IPS-NIHi11 (cell line): ENCODE measurements at regions not wholly inside any gene's neighbourhood (a gene's known extent, or its start where the extent isn't known, plus 50 kb on each side); places are given as distances from the start of the nearest gene placed in this dataset.

ENCODE experiments used
- DNase-seq: peaks from one replicate; pipeline ENCODE4 v3.0.0; 2012; ENCODE audit warnings: mixed read lengths, low spot score

DNA sequence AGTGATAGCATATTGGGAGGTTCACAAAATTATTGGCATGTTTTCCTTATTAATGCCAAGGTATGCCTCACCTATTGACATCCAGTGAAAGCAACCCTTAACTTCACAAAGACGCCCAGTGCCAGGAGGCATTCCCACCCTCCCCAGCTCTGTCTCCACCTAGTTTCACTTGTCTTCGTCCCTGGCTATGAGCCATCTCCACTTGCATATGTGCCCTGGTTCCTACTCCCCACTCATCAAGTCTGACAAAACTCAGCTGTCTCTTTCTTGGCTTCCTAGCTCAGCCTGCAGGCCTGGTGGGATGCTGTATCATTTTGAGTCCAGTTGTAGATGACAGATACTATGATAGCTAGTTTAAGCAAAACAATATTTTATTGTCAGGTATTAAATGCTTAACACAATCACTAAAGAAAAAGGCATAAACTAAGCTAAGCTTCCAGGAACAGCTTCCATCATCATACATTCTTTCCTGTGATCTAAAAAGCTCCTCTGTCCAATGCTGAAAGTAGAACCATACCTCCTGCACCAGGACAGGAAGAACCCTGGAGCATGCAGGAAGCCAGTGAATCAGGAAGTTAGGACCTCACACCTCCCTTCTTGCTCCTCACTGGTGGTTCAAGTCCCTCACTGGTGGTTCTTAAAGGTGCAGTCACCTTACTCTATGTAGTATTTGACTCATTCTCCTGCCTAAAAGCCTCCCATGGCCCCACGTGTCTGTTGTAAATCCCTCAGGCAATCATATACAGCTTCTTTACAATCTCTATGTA is 410.3 kb upstream of the RASGEF1B start:
- no peak for DNase-seq

DNA sequence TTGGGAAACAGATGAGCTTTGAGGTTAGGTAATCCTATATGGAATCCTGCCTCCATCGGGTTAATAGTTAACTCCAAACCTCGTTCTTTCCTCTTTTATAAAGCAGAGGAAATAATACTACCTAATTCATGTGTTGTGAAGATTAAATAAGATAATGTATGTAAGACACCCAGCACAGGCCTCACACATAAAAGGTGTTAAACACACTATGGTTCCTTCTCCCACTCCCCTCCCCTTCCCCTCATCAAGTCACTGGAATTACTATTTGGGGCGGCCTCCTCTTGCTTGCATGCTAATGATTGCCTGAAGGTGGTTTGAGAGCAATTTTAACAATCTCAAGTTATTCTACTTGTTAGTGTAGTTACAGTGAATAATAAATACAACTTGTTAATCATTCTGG is 404.4 kb upstream of the RASGEF1B start:
- DNase-seq: no peak

DNA sequence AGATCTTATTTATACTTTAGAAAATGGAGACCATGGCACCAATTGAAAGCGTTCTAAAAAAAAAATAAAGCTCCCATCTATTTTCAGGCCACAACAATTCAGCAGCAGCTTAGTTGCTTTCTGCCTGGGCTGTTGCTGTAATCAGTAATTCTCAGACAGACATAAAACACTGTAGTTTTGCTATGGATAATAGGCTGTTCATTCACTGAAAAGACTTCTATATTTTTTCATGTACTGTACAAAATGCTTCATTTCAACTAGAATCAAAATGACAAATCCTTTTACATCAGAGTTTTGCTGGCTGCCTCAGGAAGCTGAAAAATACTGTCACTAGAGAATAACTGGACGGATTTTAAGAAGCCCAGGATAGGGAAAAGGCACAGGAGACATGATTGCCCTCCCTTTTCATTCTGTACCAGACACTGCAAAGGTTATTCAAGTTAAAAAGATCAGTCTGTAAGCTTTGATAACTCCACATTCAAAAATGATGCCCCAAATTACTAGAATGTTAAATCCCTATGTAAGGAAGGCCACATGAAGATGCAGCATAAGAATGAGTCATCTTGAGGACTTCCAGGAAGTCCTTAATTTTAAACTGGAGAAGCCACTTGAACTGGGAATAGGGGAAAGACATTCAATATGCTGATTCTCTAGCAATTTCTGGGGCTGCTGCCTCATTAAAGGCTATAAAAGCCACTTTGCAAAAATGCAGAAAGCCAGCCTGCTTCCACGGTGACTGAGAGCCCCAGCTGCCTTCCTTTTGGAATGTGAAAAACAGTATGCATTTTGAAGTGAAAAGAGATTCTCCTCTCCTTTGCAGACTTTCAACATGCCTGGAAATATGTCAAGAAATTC is 403.2 kb upstream of the RASGEF1B start:
- no peak for DNase-seq

DNA sequence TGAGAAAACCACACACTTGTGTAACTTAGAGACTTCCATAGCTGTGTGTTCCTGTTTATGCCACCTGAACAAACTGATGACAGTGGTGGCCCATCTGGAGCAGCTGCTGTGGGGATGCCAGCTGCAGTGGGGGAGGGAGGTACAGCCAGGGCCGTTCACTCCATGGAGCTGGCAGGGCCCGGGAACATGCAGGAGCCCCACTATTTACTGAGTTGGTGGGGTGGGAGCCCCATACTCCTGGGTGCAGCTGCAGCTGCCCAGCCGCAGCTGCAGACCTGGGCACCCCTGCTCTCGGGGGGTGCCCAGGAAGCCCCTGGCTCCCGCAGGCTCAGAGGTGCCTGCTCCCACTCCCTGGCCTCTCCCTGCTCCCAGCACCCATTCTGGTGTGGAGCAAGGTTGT is 398.6 kb upstream of the RASGEF1B start:
- DNase-seq: no peak

DNA sequence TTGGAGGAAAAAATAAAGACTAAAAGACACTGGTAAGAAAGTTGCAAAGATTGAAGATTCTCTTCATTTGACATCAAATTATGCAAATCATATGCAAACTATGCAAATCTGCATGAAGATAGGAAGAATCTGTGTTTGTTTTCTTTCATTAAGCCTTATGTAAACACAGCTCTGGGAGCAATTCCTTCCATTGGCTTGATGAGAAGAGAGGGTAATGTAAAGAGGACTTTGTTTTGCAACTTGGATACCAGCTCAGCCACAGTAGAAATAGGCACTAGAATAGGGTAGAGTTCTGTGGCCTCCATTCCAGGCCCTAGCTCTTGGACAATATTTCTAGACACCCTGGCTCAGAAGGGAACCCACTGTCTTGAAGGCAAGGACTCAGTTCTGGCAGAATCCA is 388.4 kb upstream of the RASGEF1B start:
- DNase-seq: no peak

DNA sequence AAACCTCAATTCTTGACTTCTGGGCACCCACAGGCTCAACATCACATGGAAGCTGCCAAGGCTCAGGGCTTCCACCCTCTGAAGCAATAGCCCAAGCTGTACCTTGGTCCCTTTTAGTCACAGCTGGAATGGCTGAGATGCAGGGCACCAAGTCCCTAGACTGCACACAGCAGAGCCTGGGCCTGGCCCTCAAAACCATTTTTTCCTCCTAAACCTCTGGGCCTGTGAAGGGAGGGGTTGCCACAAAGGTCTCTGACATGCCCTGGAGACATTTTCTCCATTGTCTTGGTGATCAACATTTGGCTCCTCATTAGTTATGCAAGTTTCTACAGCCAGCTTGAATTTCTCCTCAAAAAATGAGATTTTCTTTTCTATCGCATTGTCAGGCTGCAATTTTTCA is 382.7 kb upstream of the RASGEF1B start:
- DNase-seq: no peak

DNA sequence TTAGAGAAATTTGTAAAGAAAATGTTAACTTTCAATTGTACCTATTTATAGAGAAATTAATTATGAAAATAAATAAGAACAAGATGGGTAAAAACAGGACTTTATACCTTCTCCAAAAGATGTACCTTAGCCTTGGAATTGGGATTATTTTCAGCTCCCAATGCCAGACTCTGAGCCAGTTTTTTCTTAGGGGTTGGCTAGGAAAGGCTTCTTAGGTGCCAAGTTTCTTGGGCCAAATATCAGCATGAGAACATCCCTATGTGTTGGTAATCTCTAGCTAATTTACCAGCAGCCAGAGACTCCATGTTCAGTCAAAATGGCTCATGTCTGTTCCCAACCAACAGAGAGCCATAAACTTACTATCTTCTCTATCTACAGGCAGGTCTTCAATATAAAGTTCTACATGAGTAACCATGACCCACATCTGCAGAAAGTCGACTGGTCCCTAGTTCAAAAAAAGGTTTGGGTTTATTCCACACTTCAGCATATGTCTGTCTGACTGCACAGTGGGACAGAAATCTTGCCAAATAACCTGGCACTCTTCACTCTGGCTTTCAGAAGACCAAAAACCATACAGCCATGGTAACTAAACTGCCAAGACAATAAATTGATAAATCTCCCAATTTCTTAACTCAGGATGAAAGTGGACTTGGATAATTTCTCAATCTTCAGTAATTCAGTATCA is 380.5 kb upstream of the RASGEF1B start:
- no peak for DNase-seq

DNA sequence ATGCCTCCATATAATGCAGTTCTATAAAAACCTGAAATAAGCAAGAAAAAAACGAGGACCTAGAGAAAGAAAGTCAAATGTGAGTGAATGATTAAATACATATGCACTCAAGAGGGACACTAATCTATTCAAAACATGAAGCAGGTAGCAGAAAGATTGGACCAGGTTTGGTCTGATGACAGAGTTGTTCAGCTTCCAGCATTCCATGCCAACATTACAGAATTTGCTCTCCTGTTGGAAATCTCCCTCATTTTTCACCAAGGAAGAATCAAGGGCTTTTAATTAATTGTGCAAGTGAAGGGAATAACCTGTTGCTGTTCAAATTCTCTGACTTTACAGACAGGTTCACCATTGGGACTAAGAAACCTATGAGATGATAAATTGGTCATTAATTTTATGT is 379.0 kb upstream of the RASGEF1B start:
- no peak for DNase-seq

DNA sequence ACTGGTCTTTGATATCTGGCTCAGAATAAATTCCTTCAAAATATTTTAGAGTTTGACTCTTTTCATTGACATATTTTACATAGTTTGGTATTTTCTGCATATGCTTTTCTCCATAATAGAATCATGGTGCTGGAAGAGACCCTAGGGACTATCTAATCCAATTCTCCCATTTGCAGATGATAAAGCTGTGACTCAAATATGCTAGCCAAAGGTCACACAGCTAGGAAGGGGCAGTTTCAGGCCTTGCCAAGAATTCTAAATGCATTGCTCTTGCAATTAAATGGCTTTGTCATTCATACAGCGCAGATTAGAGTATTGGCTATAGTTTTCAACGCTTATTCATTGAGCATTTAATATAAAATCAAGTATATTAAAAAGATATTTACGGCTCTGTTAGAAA is 374.1 kb upstream of the RASGEF1B start:
- no peak for DNase-seq

DNA sequence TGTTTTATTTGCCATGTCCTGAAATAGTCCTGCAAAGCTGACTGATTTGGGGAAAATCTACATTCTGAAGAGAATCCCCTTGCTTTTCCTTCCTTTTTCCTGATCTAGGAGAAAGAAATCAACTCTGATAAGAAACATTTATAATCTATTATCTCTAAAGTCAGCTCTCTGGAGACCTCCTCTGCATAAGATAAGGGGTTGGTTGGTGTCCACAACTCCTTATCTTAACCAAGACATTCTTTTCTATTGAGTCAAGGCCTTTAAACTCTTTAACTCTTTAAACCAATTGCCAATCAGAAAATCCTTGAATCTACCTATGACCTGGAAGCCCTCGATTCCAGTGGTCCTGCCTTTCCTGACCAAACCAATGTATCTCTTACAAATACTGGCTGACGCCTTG is 373.6 kb upstream of the RASGEF1B start:
- no peak for DNase-seq

DNA sequence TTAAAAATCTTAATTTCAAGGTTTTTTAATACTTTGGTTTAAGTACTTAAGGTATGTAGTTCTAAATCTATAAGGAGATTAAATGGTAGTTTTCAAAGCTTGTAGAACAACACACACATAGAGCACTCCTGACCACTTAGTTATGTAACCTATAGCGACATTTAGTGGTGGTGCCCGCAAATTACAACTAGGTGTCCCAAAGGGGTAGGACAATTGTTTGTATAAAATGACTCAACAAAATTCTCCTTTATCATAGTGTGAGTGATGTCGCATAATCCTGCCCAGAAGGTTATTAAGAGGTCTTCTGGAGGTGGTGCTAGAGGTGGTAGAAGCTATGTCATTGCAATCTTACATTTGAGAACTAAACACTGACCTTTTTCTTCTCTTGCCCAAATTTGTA is 373.0 kb upstream of the RASGEF1B start:
- DNase-seq: peak; percentile 70

DNA sequence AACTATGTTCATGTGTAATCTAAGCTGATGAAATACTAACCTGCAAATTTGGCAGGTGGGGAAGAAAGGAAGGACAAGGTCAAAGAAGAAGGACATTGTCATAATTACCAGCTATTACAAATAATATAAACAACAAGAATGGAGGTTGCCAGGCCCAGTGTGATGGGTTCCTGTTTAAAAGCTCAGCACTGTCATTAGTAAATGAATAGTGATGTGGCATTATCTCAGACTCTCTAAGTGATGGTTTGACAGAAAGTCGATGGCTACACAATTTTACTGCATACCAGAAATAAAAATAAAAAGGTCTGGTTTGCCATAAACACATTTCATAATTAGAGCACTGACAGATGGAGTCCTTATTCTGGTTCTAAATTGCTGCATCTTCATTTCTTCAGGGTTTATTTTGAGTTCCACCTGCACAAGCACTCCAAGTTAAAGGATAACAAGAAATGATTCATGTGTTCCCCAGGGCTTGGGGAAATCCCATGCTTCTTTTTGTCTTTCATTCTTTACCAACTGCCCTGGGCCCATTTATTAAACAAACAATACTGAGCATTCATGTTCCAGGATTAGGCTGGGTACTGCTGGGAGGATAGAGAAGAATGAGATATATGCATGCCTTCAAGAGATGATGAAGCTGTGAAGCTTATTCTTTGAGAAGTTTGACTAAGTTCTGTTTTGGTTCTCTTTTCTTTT is 367.8 kb upstream of the RASGEF1B start:
- no peak for DNase-seq

DNA sequence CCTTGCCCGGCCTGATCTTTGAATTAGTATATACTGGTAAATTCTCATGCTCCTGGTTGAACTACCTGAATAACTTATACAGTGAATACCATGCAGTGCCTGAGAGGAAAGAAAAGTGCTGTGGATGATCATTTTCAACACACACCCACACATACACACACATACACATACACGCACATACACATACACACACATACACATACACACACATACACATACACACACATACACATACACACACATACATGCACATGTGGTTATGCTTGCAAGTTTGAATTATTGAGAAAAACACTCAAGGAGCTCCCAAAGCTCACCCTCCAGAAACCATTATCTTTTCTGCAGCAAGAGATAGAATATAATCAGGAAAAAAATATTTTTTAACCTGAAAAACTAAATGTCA is 366.9 kb upstream of the RASGEF1B start:
- DNase-seq: no peak

DNA sequence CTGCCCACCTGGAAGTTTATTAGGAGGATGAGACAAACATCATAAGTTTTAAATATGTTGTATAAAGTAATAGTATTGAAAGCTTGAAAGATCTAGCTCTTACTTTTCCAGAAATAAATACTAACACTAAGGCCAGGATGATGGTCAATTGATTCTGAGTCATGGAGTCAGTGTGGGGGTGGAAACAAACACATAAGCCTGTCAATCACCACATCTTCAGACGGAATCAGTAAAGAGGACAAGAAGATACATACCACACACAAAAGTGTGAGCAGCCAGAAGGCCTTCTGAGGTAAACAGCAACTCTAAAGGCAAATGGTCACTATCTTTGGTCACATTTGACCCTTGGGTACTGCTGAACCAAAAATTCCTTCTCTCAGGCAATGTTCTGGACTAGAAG is 365.0 kb upstream of the RASGEF1B start:
- no peak for DNase-seq

DNA sequence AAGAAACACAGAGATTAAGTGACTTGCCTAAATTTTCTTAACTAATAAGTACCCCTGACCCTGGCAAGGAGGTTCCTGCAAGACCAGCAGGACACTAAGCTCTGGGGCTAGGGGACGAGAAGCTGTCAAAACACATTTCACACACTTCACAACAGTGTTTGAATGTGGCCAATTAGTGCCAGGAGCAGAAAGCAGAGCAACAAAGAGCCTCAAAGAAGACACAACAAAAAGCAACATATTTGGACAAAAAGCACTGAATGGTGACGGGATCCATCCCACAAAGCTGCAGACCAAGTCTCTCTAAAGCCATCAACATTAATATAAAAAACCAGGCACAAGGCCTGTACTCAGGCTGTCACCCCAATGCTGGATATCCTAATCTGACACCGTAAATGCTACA is 361.9 kb upstream of the RASGEF1B start:
- DNase-seq: no peak

DNA sequence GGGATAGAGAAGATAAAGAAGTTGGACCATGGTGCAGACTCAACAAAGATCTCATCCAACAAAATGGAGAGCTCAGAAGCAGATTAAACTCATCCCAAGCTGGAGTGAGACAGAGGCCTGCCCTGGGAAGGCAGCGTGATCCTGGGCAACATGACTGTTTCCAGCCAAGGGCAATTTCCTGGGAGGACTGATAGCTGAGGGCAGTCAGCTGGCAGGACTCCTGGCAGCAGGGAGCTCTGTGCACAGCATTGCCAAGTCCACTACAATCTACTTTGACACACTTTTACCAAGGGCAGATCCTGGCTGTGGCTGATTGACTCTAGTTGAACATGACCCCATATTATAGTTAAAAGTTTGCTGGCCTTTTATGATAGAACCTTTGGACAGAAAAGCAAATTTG is 357.3 kb upstream of the RASGEF1B start:
- DNase-seq: no peak

DNA sequence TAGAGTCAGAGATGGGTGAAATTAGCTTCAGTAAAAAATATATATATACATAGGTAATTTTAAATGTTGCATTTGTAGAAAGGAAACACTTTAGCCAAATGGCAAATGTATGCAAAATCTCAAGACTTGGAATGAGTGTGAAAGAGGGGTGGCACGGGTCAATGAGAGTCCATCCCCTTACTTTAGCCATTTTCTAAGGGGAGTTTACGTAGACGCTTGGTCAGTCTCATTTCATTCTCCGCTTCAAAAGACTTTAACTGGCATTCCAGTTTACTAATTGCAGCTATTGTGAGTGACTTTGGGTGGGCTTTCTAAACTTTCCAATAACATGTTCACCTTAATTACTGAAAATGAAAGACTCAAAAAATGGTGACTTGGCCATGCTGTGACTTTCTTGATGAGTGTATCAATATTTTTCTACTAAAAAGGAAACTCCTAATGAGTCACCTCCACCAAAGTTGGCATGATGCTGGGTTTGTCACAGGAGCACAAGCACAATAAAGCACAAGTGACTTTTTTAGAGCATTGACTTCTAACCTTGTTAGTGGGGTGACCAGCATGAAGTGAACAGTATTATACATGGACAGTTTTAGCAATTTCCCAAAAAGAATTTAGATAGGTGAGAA is 356.0 kb upstream of the RASGEF1B start:
- no peak for DNase-seq

DNA sequence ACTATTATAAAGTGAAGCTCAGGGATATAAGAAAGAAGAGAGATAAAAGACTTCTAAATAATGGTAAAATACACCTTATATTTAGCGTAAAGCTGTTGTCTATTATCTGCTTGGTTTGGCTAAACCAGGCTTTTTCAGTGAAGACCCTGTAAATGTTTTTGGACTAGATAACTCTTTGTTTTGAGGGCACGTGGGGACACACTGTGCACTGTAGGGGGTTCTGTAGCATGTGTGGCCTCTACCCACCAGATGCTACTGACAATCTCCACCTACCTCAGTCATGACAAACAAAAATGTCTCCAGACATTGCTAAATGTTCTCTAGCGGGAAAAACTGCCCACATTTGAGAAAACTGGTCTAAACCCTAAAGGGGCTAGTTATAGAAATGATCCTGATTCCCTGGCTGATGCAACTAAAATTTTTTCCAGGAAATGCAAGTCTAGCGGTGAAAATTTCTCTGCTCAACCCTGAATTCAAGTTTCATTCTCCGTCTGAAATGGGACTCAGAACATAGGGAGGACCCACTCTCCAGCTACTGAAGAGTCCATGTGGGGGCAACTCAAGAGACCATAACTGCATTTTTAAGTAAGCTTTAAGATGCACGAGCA is 355.2 kb upstream of the RASGEF1B start:
- no peak for DNase-seq

DNA sequence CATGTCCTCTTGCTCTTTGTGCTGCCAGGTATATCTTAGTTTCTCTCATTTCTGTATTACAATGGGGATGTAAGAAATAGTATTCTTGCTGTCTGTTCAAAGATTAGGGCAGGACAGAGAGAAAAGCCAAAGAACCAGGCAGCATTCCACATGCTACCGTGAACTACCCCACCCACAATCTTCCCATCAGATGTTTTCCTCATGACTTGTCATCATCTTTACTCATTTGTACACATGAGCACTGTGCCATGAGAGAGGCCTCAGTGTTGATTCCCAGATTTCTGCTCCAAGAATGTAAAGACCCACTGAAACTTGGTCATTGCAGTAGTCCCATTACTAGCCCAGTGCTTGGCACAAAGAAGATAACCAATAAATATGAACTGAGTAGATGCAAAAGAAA is 354.6 kb upstream of the RASGEF1B start:
- no peak for DNase-seq

DNA sequence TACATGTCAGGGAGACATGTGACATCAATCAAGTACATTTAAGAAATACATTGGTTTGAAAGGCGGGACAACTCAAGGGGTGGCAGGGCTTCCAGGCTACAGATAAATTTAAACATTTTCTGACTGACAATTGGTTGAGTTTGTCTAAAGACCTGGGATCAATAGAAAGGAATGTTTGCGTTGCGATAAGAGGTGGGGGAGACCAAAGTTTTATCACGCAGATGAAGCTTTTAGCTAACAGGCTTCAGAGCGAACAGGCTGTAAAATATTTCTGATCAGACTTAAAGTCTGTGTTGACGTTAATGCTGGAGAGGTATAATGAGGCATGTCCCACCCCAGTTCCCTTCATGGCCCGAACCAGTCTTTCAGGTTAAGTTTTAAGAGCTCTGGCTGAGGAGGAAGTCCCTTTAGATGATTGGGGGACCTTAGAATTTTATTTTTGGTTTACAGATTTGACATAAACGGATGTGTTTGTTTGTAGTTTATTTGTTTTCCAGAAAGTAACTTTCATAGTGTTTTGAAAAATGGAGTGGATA is 346.7 kb upstream of the RASGEF1B start:
- DNase-seq: no peak
